ENCODE measurements at regions not wholly inside any gene's neighbourhood (a gene's known extent, or its start where the extent isn't known, plus 50 kb on each side); places are given as distances from the start of the nearest gene placed in this dataset.
"Not testable (repeated sequence)": the region's sequence is repeated elsewhere in the genome, so short reads cannot be mapped to it uniquely, and the experiment has no call there.

DNA sequence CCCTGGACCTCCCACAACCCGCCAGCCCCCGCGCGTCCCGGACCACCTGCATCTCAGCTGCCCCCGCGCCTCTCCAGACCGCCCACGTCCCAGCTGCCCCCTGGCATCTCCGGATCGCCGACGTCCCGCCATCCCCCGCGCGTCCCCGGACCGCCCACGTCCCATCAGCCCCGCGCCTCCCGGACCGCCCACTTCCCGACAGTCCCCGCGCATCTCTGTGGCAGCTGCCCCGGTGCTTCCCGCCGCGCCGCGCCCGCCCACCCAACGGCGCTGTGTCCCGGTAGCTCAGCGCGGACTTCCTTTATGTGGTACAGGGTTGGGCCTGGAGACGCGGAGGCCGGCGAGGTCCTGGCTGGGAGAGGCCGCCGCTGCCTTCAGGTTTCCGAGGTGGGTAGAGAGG, 874.9 kb downstream of the TMEM121 start:
- TF ChIP-seq, protein P1, sequence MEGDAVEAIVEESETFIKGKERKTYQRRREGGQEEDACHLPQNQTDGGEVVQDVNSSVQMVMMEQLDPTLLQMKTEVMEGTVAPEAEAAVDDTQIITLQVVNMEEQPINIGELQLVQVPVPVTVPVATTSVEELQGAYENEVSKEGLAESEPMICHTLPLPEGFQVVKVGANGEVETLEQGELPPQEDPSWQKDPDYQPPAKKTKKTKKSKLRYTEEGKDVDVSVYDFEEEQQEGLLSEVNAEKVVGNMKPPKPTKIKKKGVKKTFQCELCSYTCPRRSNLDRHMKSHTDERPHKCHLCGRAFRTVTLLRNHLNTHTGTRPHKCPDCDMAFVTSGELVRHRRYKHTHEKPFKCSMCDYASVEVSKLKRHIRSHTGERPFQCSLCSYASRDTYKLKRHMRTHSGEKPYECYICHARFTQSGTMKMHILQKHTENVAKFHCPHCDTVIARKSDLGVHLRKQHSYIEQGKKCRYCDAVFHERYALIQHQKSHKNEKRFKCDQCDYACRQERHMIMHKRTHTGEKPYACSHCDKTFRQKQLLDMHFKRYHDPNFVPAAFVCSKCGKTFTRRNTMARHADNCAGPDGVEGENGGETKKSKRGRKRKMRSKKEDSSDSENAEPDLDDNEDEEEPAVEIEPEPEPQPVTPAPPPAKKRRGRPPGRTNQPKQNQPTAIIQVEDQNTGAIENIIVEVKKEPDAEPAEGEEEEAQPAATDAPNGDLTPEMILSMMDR (IDR thresholded peaks at IDR 0.05): not testable (repeated sequence)
- TF ChIP-seq POLR2A (IDR thresholded peaks at IDR 0.05); POLR2AphosphoS5 (IDR thresholded peaks at IDR 0.05); EP300 (IDR thresholded peaks at IDR 0.05; ENCODE audit: low read depth): not testable (repeated sequence)
